Gastrocnemius medialis (tissue), 4 donors: ENCODE measurements at regions not wholly inside any gene's neighbourhood (a gene's known extent, or its start where the extent isn't known, plus 50 kb on each side); places are given as distances from the start of the nearest gene placed in this dataset.

Experiments
- POLR2A ChIP-seq, 2 donors: fragments of 450-650 bp; IDR thresholded peaks; one replicate each; pipeline ENCODE4 v1.6.1; 2017; ENCODE audit warnings: antibody characterized with exemption in 2 of 2, mild to moderate bottlenecking in 2 of 2, moderate library complexity in 2 of 2
- TF ChIP-seq, protein P1 (sequence below), 5 experiments: fragments of 450-650 bp in 3 of 5; fragments of 200-600 bp in 2 of 5; sonication (generic) in 2 of 5; IDR thresholded peaks in 4 of 5; conservative IDR thresholded peaks in 1 of 5; 1 replicate in 4 of 5; 2 replicates in 1 of 5; pipeline ENCODE4 v1.5.1; 2016 to 2019; ENCODE audit warnings: antibody characterized with exemption in 5 of 5, mild to moderate bottlenecking in 3 of 5, moderate library complexity in 3 of 5

DNA sequence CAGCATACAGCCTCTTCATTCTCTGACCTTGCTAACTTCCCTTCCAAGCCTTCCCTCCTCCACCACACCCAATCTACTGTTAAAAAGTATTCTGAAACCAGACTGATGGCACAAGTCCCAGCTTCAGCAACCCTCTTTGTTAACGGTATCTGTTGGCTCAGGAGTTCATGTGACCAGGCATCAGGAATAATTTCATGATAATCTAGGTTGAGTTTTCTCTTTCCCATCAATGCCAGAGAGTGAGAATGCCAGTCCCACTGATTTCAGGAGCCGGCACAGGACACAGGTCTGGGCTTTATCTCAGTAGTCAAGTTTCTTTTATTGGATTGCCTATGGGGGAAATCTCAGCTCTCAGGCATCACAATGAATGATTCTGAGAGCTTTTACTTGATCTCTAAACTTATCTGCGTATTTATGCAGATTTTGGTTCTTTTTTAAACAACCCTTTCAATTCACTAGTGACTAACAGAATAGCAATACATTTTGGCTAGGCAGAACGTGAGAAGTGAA is 231.0 kb upstream of the LYZL1 start:
- TF ChIP-seq, protein P1, sequence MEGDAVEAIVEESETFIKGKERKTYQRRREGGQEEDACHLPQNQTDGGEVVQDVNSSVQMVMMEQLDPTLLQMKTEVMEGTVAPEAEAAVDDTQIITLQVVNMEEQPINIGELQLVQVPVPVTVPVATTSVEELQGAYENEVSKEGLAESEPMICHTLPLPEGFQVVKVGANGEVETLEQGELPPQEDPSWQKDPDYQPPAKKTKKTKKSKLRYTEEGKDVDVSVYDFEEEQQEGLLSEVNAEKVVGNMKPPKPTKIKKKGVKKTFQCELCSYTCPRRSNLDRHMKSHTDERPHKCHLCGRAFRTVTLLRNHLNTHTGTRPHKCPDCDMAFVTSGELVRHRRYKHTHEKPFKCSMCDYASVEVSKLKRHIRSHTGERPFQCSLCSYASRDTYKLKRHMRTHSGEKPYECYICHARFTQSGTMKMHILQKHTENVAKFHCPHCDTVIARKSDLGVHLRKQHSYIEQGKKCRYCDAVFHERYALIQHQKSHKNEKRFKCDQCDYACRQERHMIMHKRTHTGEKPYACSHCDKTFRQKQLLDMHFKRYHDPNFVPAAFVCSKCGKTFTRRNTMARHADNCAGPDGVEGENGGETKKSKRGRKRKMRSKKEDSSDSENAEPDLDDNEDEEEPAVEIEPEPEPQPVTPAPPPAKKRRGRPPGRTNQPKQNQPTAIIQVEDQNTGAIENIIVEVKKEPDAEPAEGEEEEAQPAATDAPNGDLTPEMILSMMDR (IDR thresholded peaks at IDR 0.05 in 4 of 5, conservative IDR thresholded peaks at IDR 0.05 in 1 of 5), result no peak
- no peak for TF ChIP-seq POLR2A (IDR thresholded peaks at IDR 0.05)
